Right atrium auricular region (tissue), 2 donors: ENCODE measurements at regions not wholly inside any gene's neighbourhood (a gene's known extent, or its start where the extent isn't known, plus 50 kb on each side); places are given as distances from the start of the nearest gene placed in this dataset.

Experiments
- DNase-seq: peaks from one replicate; pipeline ENCODE4 v3.0.0-alpha.2; 2019; ENCODE audit warnings: low spot score
- H3K27ac ChIP-seq, 2 donors: fragments of 200-600 bp; sonication (generic); 1 replicate in 1 of 2; 2 replicates in 1 of 2; pipeline ENCODE4 v1.5.1; 2016 to 2019
- H3K27me3 ChIP-seq, 2 donors: fragments of 200-600 bp; sonication (generic); one replicate each; pipeline versions ENCODE4 v1.5.1 to v1.6.0; 2017 to 2019
- H3K36me3 ChIP-seq: fragments of 200-600 bp; sonication (generic); one replicate; pipeline ENCODE4 v1.5.1; 2016
- H3K4me1 ChIP-seq, 2 donors: fragments of 200-600 bp; sonication (generic); one replicate each; pipeline versions ENCODE4 v1.5.1 to v1.6.0; 2017 to 2019
- H3K4me3 ChIP-seq, 2 donors: fragments of 200-600 bp; sonication (generic); 1 replicate in 1 of 2; 2 replicates in 1 of 2; pipeline ENCODE4 v1.5.1; 2017 to 2019; ENCODE audit warnings: mild to moderate bottlenecking in 1 of 2, moderate library complexity in 1 of 2
- H3K9me3 ChIP-seq, 2 donors: fragments of 200-600 bp; sonication (generic); one replicate each; pipeline ENCODE4 v1.5.1; 2019
- TF ChIP-seq, protein P1 (sequence below), 2 donors: fragments of 200-600 bp; sonication (generic); IDR thresholded peaks; one replicate each; pipeline ENCODE4 v1.5.1; 2019; ENCODE audit warnings: antibody characterized with exemption in 2 of 2

DNA sequence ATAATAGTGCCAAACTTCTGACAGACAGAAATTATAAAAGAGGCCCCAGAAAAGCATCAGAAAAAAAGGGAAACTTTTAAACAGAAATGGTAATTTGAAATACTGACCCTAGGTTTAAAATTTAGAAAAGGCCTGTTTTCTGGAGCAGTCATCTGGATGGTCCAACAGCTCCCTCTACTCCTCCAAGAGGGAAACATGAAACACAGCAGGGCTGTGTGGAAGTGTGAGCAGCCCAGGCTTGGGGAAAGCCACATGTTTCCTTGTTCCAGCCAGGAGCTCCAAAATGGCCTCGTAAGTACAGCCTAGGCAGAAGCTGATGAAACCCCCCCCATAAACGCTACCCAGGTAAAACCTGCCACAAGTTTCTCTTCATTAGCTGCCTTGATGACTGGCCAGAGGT lies 499.3 kb upstream of the ADAMTS16 start:
- TF ChIP-seq, protein P1, sequence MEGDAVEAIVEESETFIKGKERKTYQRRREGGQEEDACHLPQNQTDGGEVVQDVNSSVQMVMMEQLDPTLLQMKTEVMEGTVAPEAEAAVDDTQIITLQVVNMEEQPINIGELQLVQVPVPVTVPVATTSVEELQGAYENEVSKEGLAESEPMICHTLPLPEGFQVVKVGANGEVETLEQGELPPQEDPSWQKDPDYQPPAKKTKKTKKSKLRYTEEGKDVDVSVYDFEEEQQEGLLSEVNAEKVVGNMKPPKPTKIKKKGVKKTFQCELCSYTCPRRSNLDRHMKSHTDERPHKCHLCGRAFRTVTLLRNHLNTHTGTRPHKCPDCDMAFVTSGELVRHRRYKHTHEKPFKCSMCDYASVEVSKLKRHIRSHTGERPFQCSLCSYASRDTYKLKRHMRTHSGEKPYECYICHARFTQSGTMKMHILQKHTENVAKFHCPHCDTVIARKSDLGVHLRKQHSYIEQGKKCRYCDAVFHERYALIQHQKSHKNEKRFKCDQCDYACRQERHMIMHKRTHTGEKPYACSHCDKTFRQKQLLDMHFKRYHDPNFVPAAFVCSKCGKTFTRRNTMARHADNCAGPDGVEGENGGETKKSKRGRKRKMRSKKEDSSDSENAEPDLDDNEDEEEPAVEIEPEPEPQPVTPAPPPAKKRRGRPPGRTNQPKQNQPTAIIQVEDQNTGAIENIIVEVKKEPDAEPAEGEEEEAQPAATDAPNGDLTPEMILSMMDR (IDR thresholded peaks at IDR 0.05), result peak in 1 of 2 donors; percentile 16
- no peaks in the 10 kb centered on the region for H3K9me3 ChIP-seq
- H3K36me3 ChIP-seq, result no peaks in the 10 kb centered on the region
- H3K27me3 ChIP-seq, result no peaks in the 10 kb centered on the region
- no peaks in the 10 kb centered on the region for H3K4me1 ChIP-seq
- H3K27ac ChIP-seq, result no peak overlapping the region
- no peak for DNase-seq
- H3K4me3 ChIP-seq, result no peak overlapping the region

DNA sequence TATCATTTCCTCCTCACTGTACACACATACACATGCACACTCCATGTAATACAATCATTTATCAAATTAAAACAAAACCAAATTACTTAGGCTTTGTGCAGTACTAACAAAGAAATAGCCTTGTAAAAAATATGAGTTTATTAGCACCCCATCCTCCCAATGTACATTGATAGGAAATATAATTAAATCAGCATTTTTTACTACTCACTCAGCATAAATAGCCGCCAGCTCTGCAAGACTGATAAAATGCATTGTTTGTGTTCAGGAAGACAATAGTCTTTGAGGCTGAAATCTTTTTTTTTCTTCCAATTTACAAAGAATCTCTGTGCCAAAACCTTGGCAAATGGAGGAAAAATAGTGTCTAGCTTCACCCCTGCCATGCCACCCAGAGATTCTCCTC lies 497.6 kb upstream of the ADAMTS16 start:
- Histone ChIP-seq H3K27me3 (no peaks in the 10 kb centered on the region), H3K4me1 (no peaks in the 10 kb centered on the region), H3K27ac (no peak overlapping the region), H3K4me3 (no peak overlapping the region), H3K9me3 (no peaks in the 10 kb centered on the region), H3K36me3 (no peaks in the 10 kb centered on the region)
- TF ChIP-seq, protein P1 (IDR thresholded peaks at IDR 0.05), result no peak
- DNase-seq, result no peak

DNA sequence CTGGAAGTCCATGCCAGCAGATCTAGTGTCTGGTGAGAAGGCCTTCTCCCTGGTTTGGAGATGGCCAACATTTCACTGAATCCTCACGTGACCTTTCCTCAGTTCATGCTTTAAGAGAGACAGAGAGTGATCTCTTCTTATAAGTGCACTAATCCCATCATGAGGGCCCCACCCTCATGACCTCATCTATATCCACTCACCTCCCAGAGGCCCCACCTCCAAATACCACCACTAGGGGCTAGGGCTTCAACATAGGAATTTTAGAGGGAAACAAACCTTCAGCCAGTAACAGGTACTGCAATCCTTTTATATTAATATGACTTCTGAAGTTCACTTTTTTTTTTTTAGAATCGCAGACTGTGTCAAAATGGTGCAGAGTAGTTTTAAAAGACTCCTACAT lies 496.9 kb upstream of the ADAMTS16 start:
- no peaks in the 10 kb centered on the region for H3K9me3 ChIP-seq
- H3K4me1 ChIP-seq, result no peaks in the 10 kb centered on the region
- no peaks in the 10 kb centered on the region for H3K36me3 ChIP-seq
- DNase-seq, result no peak
- H3K27me3 ChIP-seq, result no peaks in the 10 kb centered on the region
- TF ChIP-seq, protein P1 (IDR thresholded peaks at IDR 0.05), result no peak
- no peak overlapping the region for H3K4me3 ChIP-seq
- no peak overlapping the region for H3K27ac ChIP-seq

DNA sequence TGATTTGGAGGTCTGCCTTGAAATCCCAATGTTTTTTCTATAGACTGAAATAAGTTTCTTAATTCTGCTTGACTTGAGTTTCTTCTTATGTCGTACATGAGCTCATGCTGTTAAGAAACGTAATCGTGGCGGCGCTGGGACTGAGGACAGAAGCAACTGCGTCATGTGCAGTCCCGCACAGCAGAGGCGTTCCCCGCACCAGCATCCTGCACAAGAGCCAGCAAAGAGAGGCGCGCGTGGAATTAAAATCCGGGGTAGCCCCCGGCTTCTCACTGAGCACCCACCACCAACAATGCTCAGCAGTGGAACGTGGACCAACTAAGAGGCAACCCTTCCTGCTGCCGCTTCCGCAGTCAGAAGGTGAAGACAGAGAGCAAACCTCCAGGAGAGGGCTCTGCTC lies 496.2 kb upstream of the ADAMTS16 start:
- no peaks in the 10 kb centered on the region for H3K4me1 ChIP-seq
- no peaks in the 10 kb centered on the region for H3K27me3 ChIP-seq
- no peak for DNase-seq
- TF ChIP-seq, protein P1 (IDR thresholded peaks at IDR 0.05), result no peak
- H3K4me3 ChIP-seq, result no peak overlapping the region
- H3K36me3 ChIP-seq, result no peaks in the 10 kb centered on the region
- no peak overlapping the region for H3K27ac ChIP-seq
- H3K9me3 ChIP-seq, result no peaks in the 10 kb centered on the region

DNA sequence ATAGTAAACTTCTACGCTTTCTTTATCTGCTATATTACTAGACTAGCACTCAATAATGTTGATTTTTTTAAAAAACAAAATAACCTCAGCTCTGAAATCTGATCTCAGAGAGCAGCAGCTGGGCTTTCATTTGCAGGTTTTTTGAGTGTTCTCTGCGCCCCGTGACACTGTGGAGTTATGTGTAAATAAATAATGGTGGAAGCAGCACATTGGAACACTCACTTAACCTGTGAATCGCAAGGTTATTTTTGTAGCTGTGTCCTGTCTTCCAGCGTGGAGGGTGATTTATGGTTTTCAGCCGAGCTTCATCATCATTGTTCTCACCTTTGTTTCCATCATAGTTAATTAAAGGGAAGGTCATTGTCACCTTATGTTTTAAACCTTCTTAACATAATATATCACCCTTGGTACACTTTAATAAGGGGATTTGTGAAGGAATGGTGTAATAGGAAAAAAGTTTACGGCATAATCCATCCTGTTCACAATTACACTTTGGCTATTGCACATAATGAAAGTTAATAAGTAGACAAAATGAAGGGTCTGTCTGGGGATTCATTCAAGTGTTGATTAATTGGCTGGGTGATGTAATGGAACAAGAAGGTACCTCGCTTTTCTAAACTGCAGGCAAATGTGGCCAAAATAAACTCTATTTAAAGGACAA lies 493.3 kb upstream of the ADAMTS16 start:
- Histone ChIP-seq H3K36me3 (no peaks in the 10 kb centered on the region), H3K4me1 (no peaks in the 10 kb centered on the region), H3K4me3 (no peak overlapping the region), H3K27ac (no peak overlapping the region), H3K9me3 (no peaks in the 10 kb centered on the region), H3K27me3 (no peaks in the 10 kb centered on the region)
- TF ChIP-seq, protein P1 (IDR thresholded peaks at IDR 0.05), result no peak
- DNase-seq, result no peak

DNA sequence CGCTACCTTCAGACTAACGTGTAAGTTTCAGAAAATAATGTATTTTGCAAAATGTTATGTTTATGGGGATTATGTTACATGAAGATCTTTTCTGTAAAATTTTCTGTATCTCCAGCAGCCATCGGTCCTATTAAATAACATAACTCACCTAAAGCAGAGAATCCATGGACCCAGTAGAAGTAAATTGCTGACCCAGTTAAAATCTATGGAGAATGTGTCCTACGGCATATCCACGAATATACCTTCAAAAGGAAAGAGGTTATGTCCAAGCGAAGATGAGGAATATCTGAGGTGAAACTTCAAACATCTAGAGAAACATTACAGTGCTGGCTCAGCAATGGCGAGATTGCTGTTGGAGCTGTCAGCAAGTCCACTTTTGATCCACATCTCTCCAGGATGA lies 492.2 kb upstream of the ADAMTS16 start:
- TF ChIP-seq, protein P1 (IDR thresholded peaks at IDR 0.05), result no peak

More for the DNA sequence above, 492.2 kb upstream of the ADAMTS16 start:
- no peak for DNase-seq
- Histone ChIP-seq H3K36me3 (no peaks in the 10 kb centered on the region), H3K4me1 (no peaks in the 10 kb centered on the region), H3K9me3 (no peaks in the 10 kb centered on the region), H3K4me3 (no peak overlapping the region), H3K27ac (no peak overlapping the region), H3K27me3 (no peaks in the 10 kb centered on the region)
